DMS53 (cell line): ENCODE measurements at regions not wholly inside any gene's neighbourhood (a gene's known extent, or its start where the extent isn't known, plus 50 kb on each side); places are given as distances from the start of the nearest gene placed in this dataset.
"Not testable (repeated sequence)": the region's sequence is repeated elsewhere in the genome, so short reads cannot be mapped to it uniquely, and the experiment has no call there.

Source experiments
- DNase-seq: peaks from one replicate; lab custom pipeline; 2025; lab: John Stamatoyannopoulos, UW

- no peak for DNase-seq
Measured at GRCh38 chr1:20432341-20432740, 53.7 kb downstream of the CAMK2N1 start.

GRCh38 chr1:20431176-20431460 is 54.9 kb downstream of the CAMK2N1 start:
- no peak for DNase-seq

- peak; percentile 46 for DNase-seq
Measured at GRCh38 chr1:20430355-20431175, 55.4 kb downstream of the CAMK2N1 start.

- no peak for DNase-seq
Measured at GRCh38 chr1:20429296-20429695, 56.7 kb downstream of the CAMK2N1 start.

- no peak for DNase-seq
Measured at GRCh38 chr1:20428841-20429240, 57.2 kb downstream of the CAMK2N1 start.

GRCh38 chr1:20426923-20427322 is 59.1 kb downstream of the CAMK2N1 start:
- DNase-seq = peak; percentile 25

GRCh38 chr1:20426371-20426770 is 59.6 kb downstream of the CAMK2N1 start:
- no peak for DNase-seq

- no peak for DNase-seq
Measured at GRCh38 chr1:20425622-20426021, 60.4 kb downstream of the CAMK2N1 start.

GRCh38 chr1:20423169-20423795 is 62.7 kb downstream of the CAMK2N1 start:
- peak; percentile 22 for DNase-seq

GRCh38 chr1:20421441-20421840 is 64.6 kb downstream of the CAMK2N1 start:
- no peak for DNase-seq

- no peak for DNase-seq
Measured at GRCh38 chr1:20417581-20417980, 68.4 kb downstream of the CAMK2N1 start.

GRCh38 chr1:20416706-20417105 is 69.3 kb downstream of the CAMK2N1 start:
- DNase-seq = no peak

- DNase-seq = no peak
Measured at GRCh38 chr1:20413776-20414140, 72.3 kb downstream of the CAMK2N1 start.

GRCh38 chr1:20413136-20413775 is 72.8 kb downstream of the CAMK2N1 start:
- DNase-seq = no peak

- peak; percentile 24 for DNase-seq
Measured at GRCh38 chr1:20411196-20411980, 74.6 kb downstream of the CAMK2N1 start.

GRCh38 chr1:20410503-20410902 is 75.5 kb downstream of the CAMK2N1 start:
- DNase-seq = peak; percentile 22

- no peak for DNase-seq
Measured at GRCh38 chr1:20409971-20410370, 76.0 kb downstream of the CAMK2N1 start.

- no peak for DNase-seq
Measured at GRCh38 chr1:20409012-20409411, 77.0 kb downstream of the CAMK2N1 start.

GRCh38 chr1:20408133-20408650 is 77.8 kb downstream of the CAMK2N1 start:
- not testable (repeated sequence) for DNase-seq

GRCh38 chr1:20405893-20406604 is 80.0 kb downstream of the CAMK2N1 start:
- DNase-seq = no peak

- no peak for DNase-seq
Measured at GRCh38 chr1:20405051-20405754, 80.8 kb downstream of the CAMK2N1 start.
